Tibial nerve (tissue), 3 donors: ENCODE measurements at regions not wholly inside any gene's neighbourhood (a gene's known extent, or its start where the extent isn't known, plus 50 kb on each side); places are given as distances from the start of the nearest gene placed in this dataset.

Source experiments
- POLR2A ChIP-seq, 2 donors: fragments of 450-650 bp; IDR thresholded peaks; one replicate each; pipeline ENCODE4 v1.6.1; 2017; ENCODE audit warnings: antibody characterized with exemption in 2 of 2, mild to moderate bottlenecking in 2 of 2, moderate library complexity in 2 of 2
- TF ChIP-seq, protein P1 (sequence below), 5 experiments: fragments of 200-600 bp in 3 of 5; fragments of 450-650 bp in 2 of 5; sonication (generic) in 3 of 5; IDR thresholded peaks; one replicate each; pipeline ENCODE4 v1.5.1; 2016 to 2019; ENCODE audit warnings: antibody characterized with exemption in 5 of 5, mild to moderate bottlenecking in 3 of 5, moderate library complexity in 2 of 5

DNA sequence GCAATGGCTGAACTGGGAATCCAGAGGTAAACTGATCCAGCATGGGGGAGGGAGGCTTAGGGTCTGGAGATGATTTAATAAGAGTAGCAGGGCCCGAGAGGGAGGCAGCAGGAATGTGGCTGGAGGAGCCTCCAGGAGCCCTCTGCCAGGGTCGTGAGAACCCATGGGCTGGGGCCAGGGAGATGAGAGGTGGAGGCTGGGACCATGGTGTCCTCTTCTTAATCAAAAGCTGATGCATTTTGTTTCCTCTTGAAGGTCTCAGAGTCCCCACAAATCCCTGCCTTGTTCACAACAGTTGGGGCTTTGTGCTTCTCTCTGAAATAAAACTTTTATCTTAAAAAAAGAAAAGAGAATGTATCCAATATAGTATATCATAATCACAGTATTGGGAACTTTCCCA is 123.7 kb upstream of the ZNF516 start:
- TF ChIP-seq, protein P1, sequence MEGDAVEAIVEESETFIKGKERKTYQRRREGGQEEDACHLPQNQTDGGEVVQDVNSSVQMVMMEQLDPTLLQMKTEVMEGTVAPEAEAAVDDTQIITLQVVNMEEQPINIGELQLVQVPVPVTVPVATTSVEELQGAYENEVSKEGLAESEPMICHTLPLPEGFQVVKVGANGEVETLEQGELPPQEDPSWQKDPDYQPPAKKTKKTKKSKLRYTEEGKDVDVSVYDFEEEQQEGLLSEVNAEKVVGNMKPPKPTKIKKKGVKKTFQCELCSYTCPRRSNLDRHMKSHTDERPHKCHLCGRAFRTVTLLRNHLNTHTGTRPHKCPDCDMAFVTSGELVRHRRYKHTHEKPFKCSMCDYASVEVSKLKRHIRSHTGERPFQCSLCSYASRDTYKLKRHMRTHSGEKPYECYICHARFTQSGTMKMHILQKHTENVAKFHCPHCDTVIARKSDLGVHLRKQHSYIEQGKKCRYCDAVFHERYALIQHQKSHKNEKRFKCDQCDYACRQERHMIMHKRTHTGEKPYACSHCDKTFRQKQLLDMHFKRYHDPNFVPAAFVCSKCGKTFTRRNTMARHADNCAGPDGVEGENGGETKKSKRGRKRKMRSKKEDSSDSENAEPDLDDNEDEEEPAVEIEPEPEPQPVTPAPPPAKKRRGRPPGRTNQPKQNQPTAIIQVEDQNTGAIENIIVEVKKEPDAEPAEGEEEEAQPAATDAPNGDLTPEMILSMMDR (IDR thresholded peaks at IDR 0.05), result no peak
- no peak for TF ChIP-seq POLR2A (IDR thresholded peaks at IDR 0.05)
